SK-N-MC (cell line): ENCODE measurements at regions not wholly inside any gene's neighbourhood (a gene's known extent, or its start where the extent isn't known, plus 50 kb on each side); places are given as distances from the start of the nearest gene placed in this dataset.

Experiments used
- EZH2 ChIP-seq: fragments of 200-600 bp; sonication (generic); IDR thresholded peaks from one replicate; pipeline ENCODE4 v1.6.1; 2017; ENCODE audit warnings: antibody characterized with exemption
- FOXP2 ChIP-seq: optimal IDR thresholded peaks from 2 replicates; pipeline ENCODE3; 2011; ENCODE audit warnings: mild to moderate bottlenecking, moderate library complexity; ENCODE audit not compliant: insufficient read depth; ENCODE audit errors: extremely low read length, control extremely low read depth
- POLR2AphosphoS5 ChIP-seq: IDR thresholded peaks from 2 replicates; pipeline ENCODE4 v1.6.1; 2012; ENCODE audit warnings: mild to moderate bottlenecking, low read depth, low read length, borderline replicate concordance

- no peak for TF ChIP-seq POLR2AphosphoS5
- no peak for TF ChIP-seq EZH2
- no peak for TF ChIP-seq FOXP2
Observed at GRCh38 chr3:144488927-144489326, 517.3 kb downstream of the DIPK2A start.
